ENCODE measurements at regions not wholly inside any gene's neighbourhood (a gene's known extent, or its start where the extent isn't known, plus 50 kb on each side); places are given as distances from the start of the nearest gene placed in this dataset.
A peak's percentile ranks its signal among the peaks of the same experiment; 100 is the strongest.

- no peaks in the 10 kb centered on the region for H3K27me3 ChIP-seq
- no peaks in the 10 kb centered on the region for H3K9me3 ChIP-seq
- H3K4me3 ChIP-seq: no peak overlapping the region
- peaks cover 14% of the 10 kb centered on the region; the same call in 1 of the 2 replicates for H3K4me1 ChIP-seq
- TF ChIP-seq Cebpa-rat (IDR thresholded peaks at IDR 0.05): no peak
- no peak overlapping the region for H3K9ac ChIP-seq
- H3K4me2 ChIP-seq: peak overlapping the region; percentile 27; the same call in 1 of the 2 replicates
- no peaks in the 10 kb centered on the region for H3K36me3 ChIP-seq
- H3K27ac ChIP-seq: peak overlapping the region; percentile 19; the same call in 1 of the 2 replicates
- no peaks in the 10 kb centered on the region for H4K20me1 ChIP-seq
These were observed 155.6 kb upstream of the TMCC3 start for GRCh38 chr12:94805749-94806529.

- H3K4me1 ChIP-seq: peaks cover 14% of the 10 kb centered on the region; the same call in 1 of the 2 replicates
- no peak overlapping the region for H3K4me2 ChIP-seq
- no peak overlapping the region for H3K9ac ChIP-seq
- no peaks in the 10 kb centered on the region for H3K36me3 ChIP-seq
- H3K9me3 ChIP-seq: no peaks in the 10 kb centered on the region
- no peaks in the 10 kb centered on the region for H4K20me1 ChIP-seq
- no peak for TF ChIP-seq Cebpa-rat (IDR thresholded peaks at IDR 0.05)
- H3K4me3 ChIP-seq: no peak overlapping the region
- no peak overlapping the region for H3K27ac ChIP-seq
- no peaks in the 10 kb centered on the region for H3K27me3 ChIP-seq
These were observed 153.6 kb upstream of the TMCC3 start for GRCh38 chr12:94803939-94804338.

- H3K9me3 ChIP-seq: no peaks in the 10 kb centered on the region
- peaks cover 14% of the 10 kb centered on the region; the same call in 1 of the 2 replicates for H3K4me1 ChIP-seq
- H3K27me3 ChIP-seq: no peaks in the 10 kb centered on the region
- no peak overlapping the region for H3K4me2 ChIP-seq
- H4K20me1 ChIP-seq: no peaks in the 10 kb centered on the region
- no peak overlapping the region for H3K27ac ChIP-seq
- no peak overlapping the region for H3K4me3 ChIP-seq
- H3K9ac ChIP-seq: no peak overlapping the region
- no peak for TF ChIP-seq Cebpa-rat (IDR thresholded peaks at IDR 0.05)
- H3K36me3 ChIP-seq: no peaks in the 10 kb centered on the region
These were observed 152.4 kb upstream of the TMCC3 start for GRCh38 chr12:94802796-94803195.

- Histone ChIP-seq H3K4me1 (peaks cover 14% of the 10 kb centered on the region; the same call in 1 of the 2 replicates), H3K9me3 (no peaks in the 10 kb centered on the region)
- TF ChIP-seq Cebpa-rat (IDR thresholded peaks at IDR 0.05): no peak
These were observed 151.4 kb upstream of the TMCC3 start for GRCh38 chr12:94801745-94802144.

GRCh38 chr12:94799136-94799535, 148.8 kb upstream of the TMCC3 start:
- Histone ChIP-seq H3K36me3 (no peaks in the 10 kb centered on the region), H3K9me3 (no peaks in the 10 kb centered on the region), H3K4me2 (no peak overlapping the region), H4K20me1 (no peaks in the 10 kb centered on the region), H3K9ac (no peak overlapping the region), H3K27ac (no peak overlapping the region), H3K4me3 (no peak overlapping the region), H3K4me1 (no peaks in the 10 kb centered on the region), H3K27me3 (no peaks in the 10 kb centered on the region)
- TF ChIP-seq Cebpa-rat (IDR thresholded peaks at IDR 0.05): no peak

More at GRCh38 chr12:94801745-94802144, 151.4 kb upstream of the TMCC3 start:
- Histone ChIP-seq H3K27ac (no peak overlapping the region), H3K4me2 (no peak overlapping the region), H3K4me3 (no peak overlapping the region), H3K36me3 (no peaks in the 10 kb centered on the region), H4K20me1 (no peaks in the 10 kb centered on the region), H3K27me3 (no peaks in the 10 kb centered on the region), H3K9ac (no peak overlapping the region)

- no peaks in the 10 kb centered on the region for H3K36me3 ChIP-seq
- no peaks in the 10 kb centered on the region for H3K4me1 ChIP-seq
- H4K20me1 ChIP-seq: no peaks in the 10 kb centered on the region
- no peaks in the 10 kb centered on the region for H3K27me3 ChIP-seq
- H3K4me3 ChIP-seq: no peak overlapping the region
- no peaks in the 10 kb centered on the region for H3K9me3 ChIP-seq
- TF ChIP-seq Cebpa-rat (IDR thresholded peaks at IDR 0.05): no peak
- no peak overlapping the region for H3K27ac ChIP-seq
- H3K9ac ChIP-seq: no peak overlapping the region
- no peak overlapping the region for H3K4me2 ChIP-seq
These were observed 147.8 kb upstream of the TMCC3 start for GRCh38 chr12:94798113-94798512.

GRCh38 chr12:94795520-94795919, 145.2 kb upstream of the TMCC3 start:
- Histone ChIP-seq H4K20me1 (no peaks in the 10 kb centered on the region), H3K9ac (no peak overlapping the region), H3K9me3 (no peaks in the 10 kb centered on the region), H3K27me3 (no peaks in the 10 kb centered on the region), H3K4me1 (no peaks in the 10 kb centered on the region), H3K36me3 (no peaks in the 10 kb centered on the region), H3K4me2 (no peak overlapping the region), H3K4me3 (no peak overlapping the region), H3K27ac (no peak overlapping the region)
- TF ChIP-seq Cebpa-rat (IDR thresholded peaks at IDR 0.05): no peak

GRCh38 chr12:94795044-94795443, 144.7 kb upstream of the TMCC3 start:
- Histone ChIP-seq H4K20me1 (no peaks in the 10 kb centered on the region), H3K4me2 (no peak overlapping the region), H3K36me3 (no peaks in the 10 kb centered on the region), H3K27me3 (no peaks in the 10 kb centered on the region), H3K4me1 (no peaks in the 10 kb centered on the region), H3K9ac (no peak overlapping the region), H3K9me3 (no peaks in the 10 kb centered on the region), H3K27ac (no peak overlapping the region), H3K4me3 (no peak overlapping the region)
- no peak for TF ChIP-seq Cebpa-rat (IDR thresholded peaks at IDR 0.05)

- Histone ChIP-seq H3K4me3 (no peak overlapping the region), H3K9me3 (no peaks in the 10 kb centered on the region), H3K27ac (no peak overlapping the region), H3K36me3 (no peaks in the 10 kb centered on the region), H4K20me1 (no peaks in the 10 kb centered on the region), H3K4me2 (no peak overlapping the region), H3K4me1 (no peaks in the 10 kb centered on the region), H3K9ac (no peak overlapping the region), H3K27me3 (no peaks in the 10 kb centered on the region)
- no peak for TF ChIP-seq Cebpa-rat (IDR thresholded peaks at IDR 0.05)
These were observed 142.8 kb upstream of the TMCC3 start for GRCh38 chr12:94793191-94793595.

- Histone ChIP-seq H3K9ac (no peak overlapping the region), H4K20me1 (no peaks in the 10 kb centered on the region), H3K27ac (no peak overlapping the region), H3K4me2 (no peak overlapping the region), H3K36me3 (no peaks in the 10 kb centered on the region), H3K4me1 (no peaks in the 10 kb centered on the region), H3K27me3 (no peaks in the 10 kb centered on the region), H3K4me3 (no peak overlapping the region), H3K9me3 (no peaks in the 10 kb centered on the region)
- no peak for TF ChIP-seq Cebpa-rat (IDR thresholded peaks at IDR 0.05)
These were observed 142.3 kb upstream of the TMCC3 start for GRCh38 chr12:94792693-94793092.
